Activated CD8-positive, alpha-beta T cell treated with anti-CD3 and anti-CD28 coated beads for 36 hours (primary cell): ENCODE measurements at regions not wholly inside any gene's neighbourhood (a gene's known extent, or its start where the extent isn't known, plus 50 kb on each side); places are given as distances from the start of the nearest gene placed in this dataset.

Source experiments
- ATAC-seq: fragments of 200-7000 bp; cut with Tn5 transposase; one replicate; pipeline ENCODE4 v1.10.0; 2021; ENCODE audit warnings: mild to moderate bottlenecking, moderate library complexity
- CTCF ChIA-PET: fragments of 350-600 bp; sonication (Branson Sonifier 250); formaldehyde crosslinking; loops from one replicate; lab custom pipeline; 2021; ENCODE audit warnings: antibody characterized with exemption; lab: Charles Lee
- POLR2A ChIA-PET: fragments of 350-600 bp; sonication (Branson Sonifier 250); formaldehyde crosslinking; loops from one replicate; lab custom pipeline; 2021; ENCODE audit warnings: antibody characterized with exemption; lab: Charles Lee
- DNase-seq: peaks from one replicate; pipeline ENCODE4 v3.0.0-alpha.2; 2020
- H3K27ac Mint-ChIP-seq: one replicate; pipeline ENCODE4 v1.8.0; 2021; ENCODE audit warnings: mild to moderate bottlenecking, mixed read lengths
- H3K27me3 Mint-ChIP-seq: one replicate; pipeline ENCODE4 v1.8.0; 2021; ENCODE audit warnings: mixed read lengths
- H3K36me3 Mint-ChIP-seq: one replicate; pipeline ENCODE4 v1.8.0; 2021; ENCODE audit warnings: low read depth, mixed read lengths
- H3K4me1 Mint-ChIP-seq: one replicate; pipeline ENCODE4 v1.8.0; 2021; ENCODE audit warnings: low read depth, mixed read lengths
- H3K4me3 Mint-ChIP-seq: one replicate; pipeline ENCODE4 v1.8.0; 2021; ENCODE audit warnings: mild to moderate bottlenecking, moderate library complexity, mixed read lengths
- H3K9me3 Mint-ChIP-seq: one replicate; pipeline ENCODE4 v1.8.0; 2021; ENCODE audit warnings: mixed read lengths
- CTCF ChIP-seq: fragments of 200-600 bp; IDR thresholded peaks from one replicate; pipeline ENCODE4 v1.8.0; 2022; ENCODE audit warnings: antibody characterized with exemption, mild to moderate bottlenecking
- intact Hi-C: fragments of 100-400 bp; cut with micrococcal nuclease; formaldehyde crosslinking; loops from one replicate; pipeline ENCODE4 v1.10.0; 2022

- TF ChIP-seq CTCF: no peak
- ChIA-PET CTCF (no interaction called here), POLR2A (no interaction called here)
- Mint-ChIP-seq H3K36me3 (no peaks in the 10 kb centered on the region), H3K27me3 (no peaks in the 10 kb centered on the region), H3K4me3 (no peak overlapping the region), H3K9me3 (peaks cover 11% of the 10 kb centered on the region), H3K27ac (no peak overlapping the region), H3K4me1 (no peaks in the 10 kb centered on the region)
- ATAC-seq: no peak
- intact Hi-C loops: no loop called here
- DNase-seq: no peak
Observed at GRCh38 chr13:62137629-62138405, 722.2 kb upstream of the PCDH20 start.

- Mint-ChIP-seq H3K4me1 (no peaks in the 10 kb centered on the region), H3K27me3 (no peaks in the 10 kb centered on the region), H3K4me3 (no peak overlapping the region), H3K27ac (no peak overlapping the region), H3K36me3 (no peaks in the 10 kb centered on the region), H3K9me3 (peaks cover 7% of the 10 kb centered on the region)
- DNase-seq: no peak
- TF ChIP-seq CTCF: no peak
- ATAC-seq: no peak
- ChIA-PET CTCF (no interaction called here), POLR2A (no interaction called here)
- intact Hi-C loops: no loop called here
Observed at GRCh38 chr13:62131604-62132003, 716.0 kb upstream of the PCDH20 start.

- H3K4me1 Mint-ChIP-seq: no peaks in the 10 kb centered on the region
- TF ChIP-seq CTCF: no peak
- H3K27me3 Mint-ChIP-seq: no peaks in the 10 kb centered on the region
- no peak for DNase-seq
- H3K4me3 Mint-ChIP-seq: no peak overlapping the region
- H3K27ac Mint-ChIP-seq: no peak overlapping the region
- no peaks in the 10 kb centered on the region for H3K36me3 Mint-ChIP-seq
- H3K9me3 Mint-ChIP-seq: peaks cover 7% of the 10 kb centered on the region
- ATAC-seq: no peak
- CTCF ChIA-PET: interaction anchor here (1.2 kb wide), 1 partner anchor 10 kb away, joined by 4 read pairs; no protein-coding TSS in a partner anchor
- POLR2A ChIA-PET: no interaction called here
- intact Hi-C loops: no loop called here
Observed at GRCh38 chr13:62130062-62130970, 714.7 kb upstream of the PCDH20 start.

DNA sequence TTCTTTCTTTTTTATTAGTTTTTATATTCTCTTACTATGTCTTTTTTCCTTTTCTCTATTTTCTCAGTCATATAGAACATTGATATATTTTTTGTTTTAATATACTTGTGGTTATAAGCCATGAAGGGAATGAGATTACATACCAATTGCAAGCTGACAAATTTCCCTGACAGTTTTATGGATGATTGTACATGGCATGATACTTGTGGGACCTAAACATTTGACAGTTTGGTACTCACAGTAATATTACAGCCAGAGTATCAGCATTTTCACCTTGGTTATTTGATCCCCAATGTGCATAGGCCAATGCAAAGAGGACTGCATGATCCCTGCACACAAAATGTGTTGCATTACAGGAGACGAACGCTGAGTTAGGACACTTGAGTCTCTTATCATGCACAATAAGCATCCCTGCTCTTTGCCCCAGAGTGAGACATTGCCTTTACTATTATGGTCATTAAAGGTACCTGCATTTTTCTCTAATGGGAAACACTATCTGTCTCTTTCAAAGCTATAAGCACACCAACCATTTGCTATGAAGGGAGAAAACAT is 713.4 kb upstream of the PCDH20 start:
- H3K9me3 Mint-ChIP-seq: peaks cover 7% of the 10 kb centered on the region
- no peaks in the 10 kb centered on the region for H3K27me3 Mint-ChIP-seq
- no peak overlapping the region for H3K4me3 Mint-ChIP-seq

More for the DNA sequence above, 713.4 kb upstream of the PCDH20 start:
- intact Hi-C loops: no loop called here
- POLR2A ChIA-PET: no interaction called here
- no peak for ATAC-seq
- H3K36me3 Mint-ChIP-seq: no peaks in the 10 kb centered on the region
- TF ChIP-seq CTCF: no peak
- CTCF ChIA-PET: no interaction called here
- no peaks in the 10 kb centered on the region for H3K4me1 Mint-ChIP-seq
- DNase-seq: no peak
- no peak overlapping the region for H3K27ac Mint-ChIP-seq
